ENCODE measurements at regions not wholly inside any gene's neighbourhood (a gene's known extent, or its start where the extent isn't known, plus 50 kb on each side); places are given as distances from the start of the nearest gene placed in this dataset.
"Not testable (repeated sequence)": the region's sequence is repeated elsewhere in the genome, so short reads cannot be mapped to it uniquely, and the experiment has no call there.

- DNase-seq, result not testable (repeated sequence)
Observed at GRCh38 chr5:163961230-163961629, 455.8 kb downstream of the MAT2B start.

DNA sequence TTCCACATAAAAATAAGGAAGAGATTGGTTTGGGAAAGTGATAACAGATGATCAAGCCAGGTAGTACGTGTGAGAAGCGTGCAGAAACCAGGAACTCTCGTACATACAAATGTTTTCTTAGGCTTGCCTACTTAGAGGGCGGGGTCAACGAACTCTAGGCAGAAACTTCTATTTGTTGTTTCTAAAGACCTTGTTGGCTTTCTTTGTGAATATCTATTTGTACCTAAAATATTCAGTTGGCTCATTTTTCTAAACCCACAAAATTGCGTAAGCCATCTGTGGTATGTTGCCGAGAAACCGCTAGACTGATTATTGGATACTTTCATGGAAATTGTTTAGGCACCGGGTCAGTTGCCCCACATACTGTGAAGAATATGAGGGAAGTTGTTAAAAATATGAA is 458.5 kb downstream of the MAT2B start:
- peak; percentile 60 for DNase-seq

DNA sequence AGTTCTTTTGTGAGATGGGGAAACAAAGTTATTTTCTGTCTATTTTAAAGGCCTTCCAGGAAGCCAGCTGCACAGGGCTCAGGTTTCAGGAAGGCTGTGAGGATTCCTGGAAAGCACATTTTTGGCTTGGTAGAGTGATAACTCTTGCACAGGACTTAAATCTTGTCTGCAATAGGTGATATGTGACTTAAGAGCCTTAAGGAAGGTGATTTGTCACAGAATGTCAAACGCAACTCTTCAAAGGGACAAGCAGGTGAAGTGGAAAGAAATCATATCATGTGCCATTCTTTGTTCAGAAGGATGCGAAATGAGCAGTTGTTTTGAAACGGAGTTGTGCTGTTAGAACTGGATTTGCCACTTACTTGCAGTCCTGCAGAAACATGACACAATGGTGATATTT is 459.3 kb downstream of the MAT2B start:
- no peak for DNase-seq

DNA sequence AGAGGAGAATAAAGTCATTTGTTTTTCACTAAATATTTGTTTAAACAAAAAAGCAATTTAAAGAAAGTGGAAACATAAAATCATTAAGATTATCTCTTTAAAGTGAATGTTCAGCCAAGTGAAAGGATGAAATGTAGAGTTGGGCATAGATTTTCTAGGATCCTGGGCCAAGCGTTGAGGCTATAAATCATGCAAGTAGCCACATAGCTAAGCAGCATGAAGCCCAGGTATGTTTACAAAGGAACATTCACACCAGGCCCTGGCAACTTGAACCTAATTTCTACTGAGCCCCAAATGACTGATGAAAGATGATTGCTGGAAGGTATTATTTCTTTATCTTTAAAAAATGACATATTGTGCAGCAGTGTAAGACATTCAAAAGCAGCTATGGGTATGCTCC is 461.8 kb downstream of the MAT2B start:
- DNase-seq, result no peak

GRCh38 chr5:163968651-163969050 is 463.2 kb downstream of the MAT2B start:
- no peak for DNase-seq

DNA sequence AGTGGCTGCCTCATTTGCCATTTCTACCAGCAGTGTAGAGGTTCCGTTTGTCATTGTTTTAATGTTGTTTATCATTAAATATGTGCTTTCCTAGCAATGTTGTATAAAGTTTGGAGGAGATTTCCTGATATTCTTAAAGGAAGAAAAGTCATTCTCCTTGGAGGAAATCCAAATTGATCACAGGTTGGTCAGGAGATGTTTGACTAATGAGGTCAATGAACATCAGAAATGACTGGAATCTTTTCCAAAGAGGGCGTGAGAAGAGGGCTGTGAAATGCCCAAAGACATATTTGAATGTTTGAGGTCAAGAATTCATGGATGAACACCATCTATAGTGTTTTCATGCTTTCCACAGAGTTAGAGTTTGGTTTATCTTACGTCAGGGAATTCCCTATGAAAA is 471.3 kb downstream of the MAT2B start:
- DNase-seq, result no peak

DNA sequence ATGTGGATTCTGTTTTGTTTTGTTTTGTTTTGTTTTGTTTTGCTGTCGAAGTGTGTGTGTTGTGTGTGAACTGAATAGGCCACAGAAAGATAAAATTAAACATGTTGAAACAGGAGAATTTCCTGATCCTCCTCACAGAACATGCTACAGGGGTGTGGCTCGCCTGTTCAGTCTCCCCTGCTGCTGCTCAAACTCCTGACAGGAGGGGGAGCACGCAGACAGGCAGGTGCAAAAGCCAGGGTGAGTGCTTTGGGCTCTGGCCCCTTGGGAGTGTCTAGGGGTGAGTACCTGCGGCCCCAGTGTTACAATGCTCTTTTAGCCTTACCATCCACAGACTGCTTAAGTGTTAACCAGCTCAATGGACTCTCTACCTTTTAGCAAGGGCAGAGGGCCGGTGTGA is 473.5 kb downstream of the MAT2B start:
- DNase-seq, result no peak

DNA sequence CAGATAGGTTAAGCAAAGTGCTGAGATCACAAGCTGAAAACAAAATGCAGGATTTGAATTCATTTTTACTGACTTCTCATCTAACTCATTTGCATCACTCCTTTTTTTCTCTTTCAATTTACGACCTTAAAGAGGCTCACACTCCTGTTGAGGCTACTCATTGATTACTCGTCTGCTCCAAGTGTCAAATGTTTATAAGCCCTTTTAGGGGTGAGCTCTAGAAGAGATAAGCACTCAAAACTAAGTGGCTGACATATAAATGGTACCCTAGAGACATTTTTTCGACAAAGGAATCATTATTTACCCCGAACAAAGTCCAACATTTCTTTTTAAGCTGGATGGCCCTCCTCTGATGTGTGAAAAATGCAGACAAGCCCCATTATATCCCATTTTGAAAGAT is 483.1 kb downstream of the MAT2B start:
- DNase-seq, result no peak

- DNase-seq, result no peak
Observed at GRCh38 chr5:163993126-163993525, 487.7 kb downstream of the MAT2B start.

DNA sequence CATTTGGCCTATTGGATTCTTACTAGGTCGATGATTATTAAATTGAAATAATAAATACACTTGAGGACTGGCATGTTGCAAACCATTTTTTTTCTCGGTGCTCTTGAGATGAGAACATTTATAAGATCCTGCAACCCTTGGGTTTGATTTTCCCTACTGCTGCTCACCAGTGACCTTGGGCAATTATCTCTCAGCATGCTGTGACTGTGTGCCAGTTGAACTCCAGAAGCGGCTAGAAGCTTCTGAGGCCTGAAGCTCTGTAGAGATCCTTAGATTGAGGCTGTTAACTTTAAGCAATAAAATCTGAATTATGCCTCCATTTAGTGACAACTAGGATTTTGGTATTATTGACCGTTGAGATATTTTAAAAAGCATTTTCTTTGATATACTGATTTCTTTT is 489.8 kb downstream of the MAT2B start:
- no peak for DNase-seq

GRCh38 chr5:163997965-163998364 is 492.5 kb downstream of the MAT2B start:
- no peak for DNase-seq

DNA sequence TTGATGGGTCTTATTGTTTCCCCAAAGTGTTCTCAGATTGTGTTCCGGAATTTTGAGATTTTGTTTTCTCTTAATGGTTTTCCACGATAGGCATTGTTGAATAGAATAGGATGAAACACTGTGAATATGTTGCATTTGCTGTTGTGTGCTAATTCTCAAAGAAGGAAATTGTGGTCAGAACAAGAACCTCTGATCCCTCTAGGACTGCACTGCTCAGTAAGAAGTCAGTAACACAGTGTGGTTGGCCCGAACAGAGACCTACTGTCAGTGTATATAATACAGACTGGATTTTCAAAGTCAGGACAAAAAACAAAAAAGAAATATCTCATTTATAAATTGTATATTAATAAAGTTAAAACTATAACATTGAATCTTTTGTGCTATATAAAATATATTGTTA is 494.8 kb downstream of the MAT2B start:
- no peak for DNase-seq

DNA sequence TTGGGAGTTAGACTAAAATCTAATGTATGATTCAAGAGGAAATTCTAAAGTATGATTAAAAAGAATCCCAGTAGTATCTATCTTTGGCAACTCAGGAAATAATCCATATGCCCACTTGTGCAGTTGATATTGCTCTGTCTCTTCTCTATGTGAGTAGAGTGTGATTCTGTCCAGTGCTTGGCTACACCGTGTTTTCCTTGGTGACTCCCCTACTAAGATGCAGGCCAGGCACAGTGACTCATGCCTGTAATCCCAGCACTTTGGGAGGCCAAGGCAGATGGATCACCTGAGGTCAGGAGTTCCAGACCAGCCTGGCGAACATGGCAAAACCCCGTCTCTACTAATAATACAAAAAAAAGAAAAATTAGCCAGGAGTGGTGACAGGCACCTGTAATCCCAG is 495.4 kb downstream of the MAT2B start:
- DNase-seq, result no peak

DNA sequence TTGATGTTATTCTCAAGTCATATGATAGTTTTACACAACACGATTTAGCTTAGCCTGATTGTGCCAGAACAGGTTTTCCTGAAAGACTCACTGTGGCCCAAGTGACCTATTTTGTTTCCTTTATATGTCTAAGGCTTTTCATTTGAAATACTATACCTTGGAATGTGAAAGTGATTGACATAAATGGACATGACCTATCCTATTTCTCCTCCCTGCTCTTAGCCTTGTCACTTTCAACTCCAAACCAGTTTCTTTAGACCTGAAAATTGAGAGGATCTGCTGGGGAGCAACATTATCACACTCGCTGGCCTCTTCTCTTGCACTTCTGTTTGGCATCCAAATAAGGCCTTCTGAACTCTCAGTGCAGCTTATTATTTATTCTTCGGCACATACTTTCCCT is 496.8 kb downstream of the MAT2B start:
- peak; percentile 30 for DNase-seq

GRCh38 chr5:164002628-164003027 is 497.2 kb downstream of the MAT2B start:
- peak; percentile 23 for DNase-seq

DNA sequence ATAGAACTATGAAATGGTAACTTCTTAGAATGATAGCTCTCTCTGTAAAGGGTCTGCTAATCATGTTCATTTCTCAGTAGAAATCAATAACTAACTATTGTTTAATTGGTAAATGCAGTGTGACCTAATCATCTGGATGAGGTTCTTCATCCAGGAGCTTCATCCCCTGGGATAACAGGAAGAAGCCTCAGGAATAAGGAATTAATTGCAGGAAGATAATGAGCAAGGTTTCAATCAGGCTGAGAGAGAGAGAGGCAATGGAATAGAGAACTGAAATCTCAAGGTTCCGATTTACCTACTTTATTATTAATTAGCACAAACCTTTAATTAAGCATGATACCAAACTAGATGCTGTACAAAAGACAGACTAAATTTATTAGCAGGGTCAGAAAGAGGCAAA is 499.7 kb downstream of the MAT2B start:
- DNase-seq, result no peak

DNA sequence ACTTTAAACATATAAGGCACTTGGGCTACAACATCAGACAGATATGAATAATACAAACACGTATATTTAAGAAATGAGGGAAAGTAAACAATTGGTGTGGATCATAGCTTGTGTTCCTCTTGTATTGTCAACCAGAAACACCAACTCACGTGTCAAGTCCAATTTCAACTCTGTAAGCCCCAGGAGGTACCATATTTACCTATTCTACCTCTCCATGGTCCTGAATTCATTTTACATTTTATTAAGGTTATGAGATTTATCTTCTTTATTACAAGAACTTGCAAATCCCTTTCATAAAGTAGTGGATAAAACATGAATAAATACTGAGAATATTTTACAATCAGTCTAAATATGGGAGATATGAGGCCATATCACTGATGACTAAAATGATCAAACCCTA is 501.6 kb downstream of the MAT2B start:
- no peak for DNase-seq

DNA sequence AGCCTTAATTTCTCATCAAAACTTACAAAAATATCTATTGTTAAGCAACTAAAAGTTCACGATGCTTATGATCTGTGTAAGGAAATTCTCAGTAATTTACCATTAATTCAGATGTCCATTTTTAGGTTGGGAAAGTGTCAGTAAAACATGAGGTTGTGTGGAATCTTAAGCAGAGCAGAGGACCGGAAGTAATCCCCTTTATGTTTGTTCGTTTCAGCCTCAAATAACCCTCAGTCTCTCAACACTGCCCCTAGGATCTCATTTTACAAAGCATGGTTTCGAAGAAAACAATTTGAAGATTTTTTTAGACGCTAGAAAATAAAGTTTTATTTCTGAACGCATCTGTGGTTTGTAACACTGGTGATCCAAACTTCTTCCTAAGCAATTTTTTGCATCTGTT is 504.2 kb downstream of the MAT2B start:
- no peak for DNase-seq

DNA sequence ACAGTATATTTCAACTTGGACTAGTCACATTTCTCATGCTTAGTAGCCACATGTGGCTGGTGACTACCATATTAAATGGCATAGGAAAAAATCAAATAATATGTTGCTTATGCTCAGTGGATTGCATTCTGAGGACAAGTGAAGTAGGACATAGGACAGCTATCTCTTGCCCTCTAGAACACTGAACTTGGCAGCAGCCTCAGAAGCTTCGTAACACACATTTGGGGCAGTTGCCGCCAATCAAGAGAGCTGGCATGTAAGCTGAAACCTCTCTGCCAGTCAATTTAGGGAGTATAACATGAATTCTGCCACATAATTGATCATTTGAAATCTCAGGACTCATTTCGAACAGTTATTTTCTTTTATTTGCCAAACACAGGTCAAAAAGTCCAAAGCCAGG is 505.5 kb downstream of the MAT2B start:
- no peak for DNase-seq

DNA sequence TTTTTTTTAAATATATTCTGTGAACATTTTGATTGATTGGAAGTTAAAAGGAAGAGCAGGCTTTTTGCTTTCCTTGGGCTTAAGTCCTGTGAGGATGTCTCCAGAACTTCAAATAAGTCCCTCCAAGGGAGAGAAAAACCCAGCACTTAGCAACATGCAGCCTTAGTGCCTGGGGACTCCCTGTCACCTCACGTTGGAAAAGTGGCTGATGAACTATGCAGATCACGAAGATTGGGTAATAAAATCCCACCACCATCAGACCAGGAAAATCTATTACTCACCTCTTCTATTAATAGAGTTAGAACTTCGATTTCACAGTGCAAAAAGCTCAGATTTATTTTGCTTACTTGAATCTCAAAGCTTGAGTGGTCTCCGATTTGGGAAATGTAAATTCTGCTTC is 507.0 kb downstream of the MAT2B start:
- no peak for DNase-seq

DNA sequence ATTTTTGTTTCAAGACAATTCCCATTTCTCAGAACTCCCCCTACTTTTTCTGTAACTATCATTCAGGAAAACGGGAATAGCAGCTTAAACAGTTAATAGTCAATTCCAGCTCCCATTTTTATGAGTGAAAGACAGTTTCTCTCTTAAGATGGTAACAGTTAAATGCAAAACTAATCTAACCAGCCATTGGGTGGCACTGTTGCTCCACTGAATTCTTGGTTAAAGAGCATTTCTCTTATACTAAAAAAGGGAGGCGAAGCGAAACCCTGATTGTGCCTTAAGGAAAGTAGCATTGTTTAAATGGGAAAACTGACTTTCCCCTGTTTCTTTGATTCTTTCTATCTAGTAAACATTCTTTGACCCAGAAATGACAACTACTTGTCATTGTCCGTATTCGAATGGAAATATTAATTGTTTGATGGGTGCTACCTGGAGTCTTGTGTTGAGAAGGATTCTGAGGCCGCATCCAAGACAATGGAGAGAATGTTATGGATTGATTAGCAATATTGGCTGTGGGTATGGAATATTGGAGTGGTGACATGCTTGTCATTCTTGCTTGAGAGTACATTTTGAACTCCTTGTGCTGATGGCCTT is 507.8 kb downstream of the MAT2B start:
- DNase-seq, result peak; percentile 67

DNA sequence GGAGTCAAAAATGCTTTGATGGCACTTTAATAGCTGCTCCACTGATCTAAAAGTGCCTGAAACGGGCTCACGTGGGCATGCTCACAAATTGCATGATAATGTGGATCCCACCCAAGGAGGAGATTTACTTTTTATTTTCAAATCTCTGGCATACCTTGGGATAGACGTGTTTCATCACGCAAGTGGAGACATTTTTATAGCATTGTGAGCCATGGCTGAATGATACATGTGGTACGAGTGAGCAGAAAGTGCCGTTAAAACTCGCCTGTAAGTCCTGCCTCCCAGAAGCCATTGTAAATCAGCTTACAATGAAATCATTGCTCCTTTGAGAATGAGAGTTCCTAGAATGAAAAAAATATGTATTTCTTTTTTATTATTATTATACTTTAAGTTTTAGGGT is 514.7 kb downstream of the MAT2B start:
- no peak for DNase-seq

DNA sequence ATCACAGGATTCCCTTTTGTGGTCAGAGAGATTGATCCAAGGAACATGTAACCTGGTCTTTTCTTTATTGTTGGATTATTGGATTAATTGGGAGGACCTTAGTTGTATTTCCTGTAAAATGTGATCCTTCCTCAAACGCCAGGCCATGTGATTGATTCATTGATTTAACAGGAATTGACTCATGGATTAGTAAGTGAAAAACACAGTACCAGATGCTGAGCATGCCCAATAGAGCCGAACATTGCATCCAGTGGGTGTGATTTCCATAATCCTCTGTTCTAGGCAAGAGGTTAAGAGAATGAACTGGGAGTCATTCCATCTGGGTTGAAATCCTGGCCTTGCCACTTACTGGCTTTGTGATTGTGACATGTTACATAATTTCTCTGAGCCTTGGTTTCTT is 522.3 kb downstream of the MAT2B start:
- DNase-seq, result no peak

- no peak for DNase-seq
Observed at GRCh38 chr5:164038128-164038783, 532.8 kb downstream of the MAT2B start.

DNA sequence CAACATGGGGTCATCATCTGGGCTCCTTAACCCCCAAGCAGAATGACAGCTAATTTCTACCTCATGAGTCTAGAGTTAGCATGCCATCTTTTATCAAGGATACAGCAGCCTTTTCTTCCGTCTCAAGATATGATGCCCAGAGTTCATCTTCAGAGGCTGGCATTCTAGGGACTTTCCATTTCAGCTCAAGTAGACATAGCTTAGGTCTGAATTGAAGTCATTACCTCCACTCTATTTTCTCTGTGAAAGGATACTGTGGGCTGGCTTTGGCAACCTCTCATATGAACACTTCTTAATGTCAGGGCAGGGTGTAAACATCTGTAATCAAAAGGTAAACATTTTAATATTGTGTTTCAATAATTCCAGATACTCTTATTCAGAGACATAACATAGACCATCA is 535.7 kb downstream of the MAT2B start:
- no peak for DNase-seq

Measured in inflammatory macrophage treated with lipopolysaccharide for 4 hours (primary cell).